ENCODE measurements at regions not wholly inside any gene's neighbourhood (a gene's known extent, or its start where the extent isn't known, plus 50 kb on each side); places are given as distances from the start of the nearest gene placed in this dataset.
"Not testable (repeated sequence)": the region's sequence is repeated elsewhere in the genome, so short reads cannot be mapped to it uniquely, and the experiment has no call there.

GRCh38 chr6:69466979-69467570, 329.7 kb downstream of the LMBRD1 start:
- DNase-seq = no peak

DNA sequence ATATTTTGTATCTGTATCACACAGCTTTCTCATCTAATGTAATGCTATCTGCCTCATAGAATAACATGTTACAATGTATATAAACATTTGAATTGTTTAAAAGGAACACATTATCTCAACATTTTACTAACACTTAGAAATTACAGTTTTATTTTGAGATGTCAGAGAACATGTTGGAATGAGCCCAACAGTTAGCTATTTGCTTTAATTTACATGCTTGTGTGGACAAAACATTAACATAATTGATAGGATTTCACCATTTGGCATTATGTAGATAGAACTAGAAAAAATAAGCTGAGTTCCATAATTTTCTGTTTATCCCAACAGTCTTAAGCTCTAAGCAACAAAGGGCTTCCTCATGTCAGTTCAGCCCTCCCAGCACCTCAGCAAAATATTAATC, 330.9 kb downstream of the LMBRD1 start:
- DNase-seq = no peak

- DNase-seq = no peak
These were observed 340.7 kb downstream of the LMBRD1 start for GRCh38 chr6:69456086-69456485.

GRCh38 chr6:69454619-69455018, 342.2 kb downstream of the LMBRD1 start:
- DNase-seq = not testable (repeated sequence)

- not testable (repeated sequence) for DNase-seq
These were observed 346.3 kb downstream of the LMBRD1 start for GRCh38 chr6:69450493-69450892.

- DNase-seq = no peak
These were observed 346.9 kb downstream of the LMBRD1 start for GRCh38 chr6:69449887-69450286.
